ENCODE measurements at regions not wholly inside any gene's neighbourhood (a gene's known extent, or its start where the extent isn't known, plus 50 kb on each side); places are given as distances from the start of the nearest gene placed in this dataset.
"Not testable (repeated sequence)": the region's sequence is repeated elsewhere in the genome, so short reads cannot be mapped to it uniquely, and the experiment has no call there.

GRCh38 chr7:149562602-149563001 is 65.0 kb upstream of the ZNF746 start:
- no peak for DNase-seq

- DNase-seq = no peak
Observed at GRCh38 chr7:149561072-149561471, 63.5 kb upstream of the ZNF746 start.

- DNase-seq = no peak
Observed at GRCh38 chr7:149559711-149560110, 62.1 kb upstream of the ZNF746 start.

- no peak for DNase-seq
Observed at GRCh38 chr7:149558149-149558861, 60.7 kb upstream of the ZNF746 start.

GRCh38 chr7:149556525-149556924 is 58.9 kb upstream of the ZNF746 start:
- not testable (repeated sequence) for DNase-seq

GRCh38 chr7:149554821-149555220 is 57.2 kb upstream of the ZNF746 start:
- not testable (repeated sequence) for DNase-seq

- not testable (repeated sequence) for DNase-seq
Observed at GRCh38 chr7:149553991-149554390, 56.4 kb upstream of the ZNF746 start.

- no peak for DNase-seq
Observed at GRCh38 chr7:149552799-149553198, 55.2 kb upstream of the ZNF746 start.

Measured in DMS79 treated with DMSO at 0.1 percent for 48 hours (cell line).